ENCODE measurements at regions not wholly inside any gene's neighbourhood (a gene's known extent, or its start where the extent isn't known, plus 50 kb on each side); places are given as distances from the start of the nearest gene placed in this dataset.
A peak's percentile ranks its signal among the peaks of the same experiment; 100 is the strongest.

DNA sequence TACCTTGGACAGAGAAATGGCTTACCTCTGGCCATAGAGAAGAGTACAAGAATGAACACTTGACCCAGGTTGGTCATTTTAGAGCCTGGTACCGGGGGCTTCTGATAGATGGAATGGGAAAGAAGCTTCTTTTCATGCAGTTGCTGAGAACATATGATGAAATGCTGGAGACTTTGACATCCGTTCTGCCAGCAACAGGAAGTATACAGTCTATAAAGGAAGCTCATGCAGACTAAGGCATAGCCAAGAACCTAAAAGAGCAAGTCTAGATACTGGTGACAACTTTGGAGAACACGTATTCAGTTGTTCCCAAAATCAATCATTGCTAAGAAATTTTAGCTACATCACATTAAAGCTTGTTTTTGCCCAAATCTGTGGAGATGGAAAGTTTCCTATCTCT is 894.6 kb downstream of the METTL15 start:
- DNase-seq (ENCODE audit: low read depth): no peak

DNA sequence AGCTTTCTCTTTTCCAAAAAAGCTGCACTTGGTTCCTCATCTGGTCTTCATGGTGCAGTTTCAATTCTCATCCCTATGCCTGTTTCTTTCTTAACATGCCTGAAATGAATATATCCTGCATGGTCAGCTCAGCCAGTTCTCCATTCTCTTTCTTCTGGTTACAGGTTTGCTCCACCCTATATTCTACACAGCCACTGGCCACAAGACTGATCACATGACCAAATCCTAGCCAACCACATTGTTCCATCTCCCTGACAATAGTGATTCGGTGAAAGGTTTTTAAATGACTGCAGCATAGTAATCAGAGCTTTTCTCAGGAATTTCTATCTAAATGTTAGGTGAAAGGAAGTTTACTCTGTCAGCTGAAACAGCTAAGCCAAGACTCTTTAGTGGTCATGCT is 891.4 kb downstream of the METTL15 start:
- DNase-seq (ENCODE audit: low read depth): no peak

DNA sequence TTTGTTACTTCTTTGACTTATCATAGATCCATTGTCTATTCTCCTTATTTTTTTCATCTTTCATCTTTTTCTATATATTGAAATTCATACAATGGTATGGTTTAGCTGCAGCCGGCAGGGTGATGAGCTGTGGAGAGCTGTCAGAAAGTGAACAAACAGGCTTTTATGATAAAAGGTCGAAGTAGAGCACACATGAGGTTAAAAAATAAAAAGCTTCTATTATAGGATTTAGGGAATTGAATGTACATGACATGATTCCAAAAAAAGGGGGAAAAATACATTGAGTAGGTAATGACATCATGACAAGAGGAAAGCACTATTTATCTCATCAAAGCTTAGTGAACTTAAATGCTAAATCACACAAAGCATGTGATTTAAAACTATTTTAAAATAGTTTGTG is 884.8 kb downstream of the METTL15 start:
- DNase-seq (ENCODE audit: low read depth): no peak

DNA sequence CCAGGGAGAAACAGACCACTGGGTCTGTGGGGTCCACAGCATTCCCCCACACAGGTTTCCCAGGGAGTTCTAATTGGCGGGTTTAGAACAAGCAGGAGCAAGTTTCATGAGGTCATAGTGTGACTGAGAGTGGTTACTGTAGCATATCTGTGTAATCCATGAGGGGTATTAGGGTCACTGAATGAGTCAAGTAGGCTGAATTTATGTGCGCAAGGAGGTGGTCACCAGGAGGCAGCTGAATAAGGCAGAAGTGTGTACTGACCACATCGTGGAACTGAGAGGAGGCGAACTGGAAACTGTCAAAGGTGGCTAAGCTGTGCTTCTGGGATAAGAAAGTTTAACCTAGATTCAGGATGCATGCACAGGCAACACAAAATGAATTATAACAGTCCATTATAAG is 876.0 kb downstream of the METTL15 start:
- no peak for DNase-seq (ENCODE audit: low read depth)

DNA sequence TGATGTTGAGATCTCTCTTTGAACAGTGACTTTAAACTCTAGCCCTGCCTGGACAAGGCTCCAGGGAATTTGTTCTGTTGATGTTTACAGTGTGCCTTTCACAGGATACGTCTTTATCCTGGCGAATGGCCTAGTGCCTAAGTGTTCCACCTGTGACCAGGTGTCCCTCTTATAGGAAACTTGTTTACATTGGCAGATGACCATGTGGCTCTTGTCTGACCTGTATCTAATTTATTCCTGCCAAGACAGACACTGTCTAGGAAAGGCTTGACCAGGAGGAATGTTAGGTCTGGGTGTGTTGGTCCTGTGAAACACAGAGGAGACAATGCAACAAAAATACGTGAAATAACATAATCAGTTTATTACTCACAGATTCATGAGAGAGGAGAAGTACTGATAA is 875.6 kb downstream of the METTL15 start:
- no peak for DNase-seq (ENCODE audit: low read depth)

DNA sequence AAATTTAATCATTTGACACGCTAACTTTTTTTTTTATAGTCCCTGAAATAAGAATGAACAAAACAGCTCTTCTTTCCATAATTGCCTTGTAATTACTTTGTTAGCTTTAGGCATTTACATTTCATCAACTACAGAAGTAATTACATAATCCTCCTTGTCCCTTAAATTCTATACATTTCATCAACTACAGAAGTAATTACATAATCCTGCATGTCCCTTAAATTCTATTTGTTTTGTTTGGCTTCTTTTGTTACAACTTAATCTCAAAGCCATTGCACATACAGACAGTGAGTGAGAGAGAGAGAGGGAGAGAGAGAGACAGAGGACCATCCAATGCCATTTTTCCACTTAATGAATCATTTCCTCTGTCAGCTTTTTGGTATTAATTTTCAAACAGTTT is 873.2 kb downstream of the METTL15 start:
- peak; percentile 38 for DNase-seq (ENCODE audit: low read depth)

DNA sequence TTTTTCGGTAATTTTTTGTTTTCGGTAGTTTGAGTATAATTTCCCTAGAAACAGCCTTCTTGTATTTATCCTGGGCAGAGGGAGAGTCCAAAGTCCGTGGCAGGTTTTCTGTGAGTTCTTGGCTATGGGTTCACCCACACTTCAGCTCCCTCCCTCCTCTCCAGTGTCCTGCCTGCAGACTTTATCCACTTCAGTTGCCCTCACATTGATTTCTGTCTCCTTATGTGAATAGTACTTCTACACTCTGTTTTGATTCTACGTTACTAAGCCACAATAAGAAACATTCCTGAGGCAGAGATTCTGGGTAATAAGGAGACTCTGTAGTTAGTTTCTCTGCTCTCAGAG is 868.6 kb downstream of the METTL15 start:
- no peak for DNase-seq (ENCODE audit: low read depth)

DNA sequence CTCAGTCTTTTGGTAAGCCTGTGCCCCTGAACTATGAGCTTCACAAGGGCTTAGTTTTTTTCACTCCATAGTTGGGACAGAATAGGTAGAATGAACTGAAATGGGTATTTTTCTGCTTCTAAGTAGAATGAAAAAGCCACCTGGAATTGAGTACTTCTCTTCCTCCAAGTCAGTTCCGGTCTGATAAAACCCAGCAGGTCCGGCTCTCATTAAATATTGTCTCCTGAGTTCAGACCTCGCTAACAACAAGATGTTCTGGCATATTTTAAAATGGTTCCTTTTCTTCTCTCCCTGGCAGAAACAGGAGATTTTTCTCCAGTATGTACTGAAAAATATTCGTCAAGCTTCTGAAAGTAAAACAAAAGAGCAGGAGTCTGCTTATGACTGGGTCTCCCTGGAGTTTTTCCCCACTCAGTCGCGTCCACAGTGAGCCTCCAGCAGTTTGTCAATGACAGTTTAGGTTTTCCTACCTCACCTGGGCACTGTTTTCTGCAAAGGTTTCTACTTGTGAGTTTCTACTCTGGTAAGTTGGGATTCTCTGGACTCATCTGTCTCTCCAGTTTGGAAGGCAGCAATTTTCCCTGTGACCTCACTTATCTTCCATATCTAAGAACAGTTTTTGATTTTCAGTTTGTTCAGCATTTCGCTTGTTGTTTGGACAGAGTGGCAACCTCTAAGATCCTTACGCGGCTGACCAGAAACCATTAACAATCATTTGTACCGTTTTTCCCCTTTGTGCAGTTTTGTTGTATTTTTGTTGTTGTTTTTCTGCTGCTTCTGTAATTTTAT is 868.0 kb downstream of the METTL15 start:
- no peak for DNase-seq (ENCODE audit: low read depth)

DNA sequence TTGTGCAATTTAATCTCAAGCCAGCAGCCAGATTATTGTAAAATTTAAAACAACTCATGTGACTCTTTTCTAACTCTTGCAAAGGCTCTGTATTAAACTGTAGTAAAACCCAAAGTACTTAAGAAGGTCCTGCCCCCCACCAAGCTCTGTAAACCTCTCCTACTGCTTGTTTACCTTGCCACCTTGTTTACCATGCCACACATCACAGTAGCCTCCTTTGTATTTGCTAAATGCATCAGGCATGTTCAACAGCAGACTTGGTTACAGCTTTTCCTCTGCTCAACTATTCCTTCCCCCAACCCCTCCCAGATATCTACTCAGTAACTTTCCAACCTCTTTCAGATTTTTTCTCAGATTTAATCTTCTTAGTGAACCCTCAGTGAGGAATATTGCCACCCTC is 861.6 kb downstream of the METTL15 start:
- no peak for DNase-seq (ENCODE audit: low read depth)

DNA sequence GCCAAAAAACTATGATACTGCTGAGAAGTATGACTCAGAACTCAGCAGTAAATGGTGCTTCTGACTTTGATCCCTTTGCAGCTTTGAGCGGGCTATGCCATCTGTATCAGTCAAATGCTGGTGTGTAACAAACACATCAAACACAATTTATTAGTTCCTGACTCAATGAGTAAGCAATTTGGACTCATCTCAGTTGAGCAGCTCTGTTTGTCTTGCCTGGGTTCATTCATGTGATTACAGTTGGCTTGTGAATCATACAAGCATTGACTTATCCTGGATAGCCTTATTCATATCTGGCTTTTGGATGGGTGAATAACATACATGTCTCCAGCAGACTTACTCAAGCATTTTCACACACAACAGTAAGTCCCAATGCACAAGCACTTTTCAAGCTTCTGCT is 858.8 kb downstream of the METTL15 start:
- DNase-seq (ENCODE audit: low read depth): peak; percentile 42

DNA sequence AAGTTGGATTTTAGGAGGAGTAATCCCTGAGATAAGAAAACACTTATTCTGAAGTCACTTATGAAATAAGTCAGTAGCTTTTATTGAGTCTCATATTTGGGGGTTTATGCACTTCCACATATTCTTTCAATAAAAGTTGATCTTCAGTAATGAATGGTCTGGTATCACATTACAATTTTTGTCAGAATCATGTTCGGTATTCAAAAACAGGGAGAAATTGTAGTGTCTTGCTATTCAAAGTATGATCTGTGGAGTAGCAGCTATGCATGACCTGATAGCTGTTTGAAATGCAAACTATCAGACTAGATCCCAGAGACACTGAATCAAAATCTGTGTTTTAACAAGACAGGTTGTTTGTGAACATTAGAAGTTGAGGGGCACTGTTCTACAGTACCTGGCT is 857.6 kb downstream of the METTL15 start:
- no peak for DNase-seq (ENCODE audit: low read depth)

DNA sequence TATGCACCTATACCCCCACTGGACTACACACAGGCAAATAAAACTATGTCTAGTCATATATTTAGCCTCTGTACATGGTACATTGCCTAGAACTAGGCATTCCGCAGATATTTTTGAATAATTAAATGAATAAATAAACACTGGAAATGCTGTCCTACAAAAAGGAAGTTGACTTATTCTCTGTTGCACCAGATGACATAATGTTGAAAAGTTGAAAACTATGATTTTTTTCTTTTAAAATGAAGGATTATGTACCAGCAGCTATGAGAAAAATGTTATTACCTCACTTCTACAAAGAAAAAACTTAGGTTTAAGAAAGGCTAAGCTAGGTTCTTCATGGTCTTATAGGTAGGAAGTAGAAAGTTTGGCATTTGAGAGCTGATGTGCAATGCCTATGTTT is 856.6 kb downstream of the METTL15 start:
- DNase-seq (ENCODE audit: low read depth): no peak

DNA sequence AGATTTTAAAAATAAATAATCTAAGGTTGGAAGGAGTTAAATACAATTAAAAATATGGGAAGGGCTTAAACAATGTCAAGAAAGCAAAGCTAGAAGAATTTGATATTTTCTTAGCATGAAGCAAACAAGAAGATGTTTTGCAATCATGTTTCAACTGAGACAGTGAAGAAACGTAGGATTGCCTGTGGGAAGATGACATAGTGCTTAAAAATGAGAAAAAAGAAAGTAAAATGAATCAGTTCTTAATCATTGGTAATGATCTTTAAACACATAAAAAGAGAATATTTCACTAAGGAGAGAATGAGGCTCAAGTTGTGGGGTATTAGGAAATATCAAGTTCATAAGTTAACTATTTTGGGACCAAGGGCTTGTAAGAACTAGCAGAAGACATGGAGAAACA is 855.0 kb downstream of the METTL15 start:
- DNase-seq (ENCODE audit: low read depth): no peak

DNA sequence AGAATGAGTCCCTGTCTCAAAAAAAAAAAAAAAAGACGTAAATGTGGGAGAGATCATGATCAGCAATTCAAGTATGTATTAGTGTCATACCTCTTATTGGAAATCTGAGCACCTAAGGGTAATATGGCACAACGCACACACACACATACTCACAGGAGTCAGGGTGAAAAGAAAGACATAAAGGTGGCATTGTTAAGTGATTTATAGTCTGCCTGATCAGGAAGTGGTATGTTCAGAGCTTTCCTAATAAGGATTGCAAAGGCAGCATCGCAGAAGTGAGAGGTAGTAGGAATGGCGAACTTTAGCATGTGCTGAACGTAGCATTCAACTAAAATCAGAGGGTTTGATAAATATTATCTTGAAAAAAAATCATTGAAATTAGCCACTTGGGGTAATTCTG is 854.3 kb downstream of the METTL15 start:
- peak; percentile 25 for DNase-seq (ENCODE audit: low read depth)

DNA sequence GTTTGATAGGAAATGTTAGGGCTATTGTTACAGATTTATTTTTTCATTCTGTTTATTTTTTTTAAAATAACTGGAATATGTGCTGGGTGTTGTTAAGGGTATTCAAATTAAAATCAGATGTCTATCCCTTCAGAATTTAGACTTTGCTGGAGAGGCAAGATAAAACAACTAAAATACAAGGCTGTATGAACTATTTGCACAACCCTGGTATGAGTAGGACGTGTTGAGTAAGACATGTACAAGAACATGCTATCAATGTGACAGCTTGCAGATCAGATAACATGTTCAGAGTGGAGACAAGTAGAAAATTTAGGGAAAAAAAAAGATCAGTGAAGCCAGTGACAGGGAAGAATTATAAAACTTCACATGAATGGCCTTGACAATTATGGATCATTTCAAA is 853.5 kb downstream of the METTL15 start:
- no peak for DNase-seq (ENCODE audit: low read depth)

DNA sequence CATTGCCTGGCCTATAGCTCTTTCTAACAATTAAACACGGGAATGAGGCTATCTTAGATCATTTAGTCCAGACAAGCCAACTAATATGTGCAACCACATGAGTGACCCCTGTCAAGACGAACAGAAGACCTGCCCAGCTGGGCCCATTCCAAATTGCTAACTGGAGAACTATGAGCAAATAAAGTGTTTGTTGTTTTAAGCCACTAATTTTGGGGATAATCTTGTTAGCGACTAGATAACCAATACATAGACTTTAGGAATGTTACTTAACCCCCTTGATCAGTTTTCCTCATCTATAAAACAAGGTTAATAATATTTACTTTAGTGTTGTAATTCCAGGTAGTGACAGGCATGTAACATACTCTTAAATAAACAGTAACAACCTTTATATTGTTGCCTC is 848.3 kb downstream of the METTL15 start:
- DNase-seq (ENCODE audit: low read depth): no peak

DNA sequence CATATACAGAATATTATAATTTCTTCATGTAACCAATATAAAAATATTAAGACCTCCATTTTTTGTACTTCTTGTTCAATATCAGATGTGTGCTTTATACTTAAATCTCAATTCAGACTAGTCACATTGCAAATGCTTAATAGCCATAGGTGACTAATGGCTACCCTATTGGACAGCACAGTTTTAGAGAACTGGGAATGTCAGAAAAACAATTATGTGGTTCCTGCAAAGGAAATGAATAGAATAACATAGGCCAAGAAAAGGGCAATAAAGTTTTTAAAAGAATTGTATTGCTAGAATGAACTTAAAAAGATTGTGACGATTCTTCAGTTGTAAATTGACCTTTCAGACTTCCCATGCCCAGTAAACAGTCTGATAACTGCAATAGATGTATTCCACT is 843.0 kb downstream of the METTL15 start:
- DNase-seq (ENCODE audit: low read depth): no peak

DNA sequence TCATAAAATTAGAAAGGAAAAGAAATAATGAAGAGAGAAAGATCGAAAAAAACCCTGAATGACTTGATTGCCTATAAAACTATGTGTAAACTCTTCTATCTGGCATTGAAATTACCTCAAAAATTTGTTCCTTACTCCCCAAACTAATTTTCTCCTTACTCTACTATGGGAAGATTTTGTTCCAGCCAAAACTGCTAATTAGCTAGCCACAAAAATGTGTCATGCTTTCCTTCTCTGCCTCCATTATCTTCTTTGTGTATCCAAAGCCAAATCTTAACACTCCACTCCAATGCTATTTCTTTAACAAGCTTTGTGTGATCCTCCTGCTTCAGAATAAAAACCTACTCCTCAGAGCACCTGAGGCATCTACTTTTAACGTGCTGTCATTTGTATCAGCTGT is 831.2 kb downstream of the METTL15 start:
- DNase-seq (ENCODE audit: low read depth): no peak

DNA sequence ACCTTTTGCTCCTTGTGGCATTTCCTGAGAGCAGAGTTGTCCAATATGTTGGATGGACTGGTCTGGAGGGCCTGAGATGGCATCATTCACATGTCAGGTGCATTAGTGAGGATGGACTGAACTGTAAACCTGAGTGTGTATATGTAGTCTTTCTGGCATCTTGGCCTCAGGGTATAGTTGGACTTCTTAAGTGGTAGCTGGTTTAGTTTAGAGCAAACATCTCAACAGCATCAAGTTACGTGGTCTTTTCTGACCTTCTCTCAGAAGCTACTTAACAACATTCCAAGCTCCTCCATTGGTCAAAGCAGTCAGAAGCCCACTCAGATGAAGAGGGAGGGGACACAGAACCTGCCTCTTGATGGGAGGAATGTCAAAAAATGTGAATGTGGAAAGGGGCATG is 829.9 kb downstream of the METTL15 start:
- DNase-seq (ENCODE audit: low read depth): peak; percentile 5

DNA sequence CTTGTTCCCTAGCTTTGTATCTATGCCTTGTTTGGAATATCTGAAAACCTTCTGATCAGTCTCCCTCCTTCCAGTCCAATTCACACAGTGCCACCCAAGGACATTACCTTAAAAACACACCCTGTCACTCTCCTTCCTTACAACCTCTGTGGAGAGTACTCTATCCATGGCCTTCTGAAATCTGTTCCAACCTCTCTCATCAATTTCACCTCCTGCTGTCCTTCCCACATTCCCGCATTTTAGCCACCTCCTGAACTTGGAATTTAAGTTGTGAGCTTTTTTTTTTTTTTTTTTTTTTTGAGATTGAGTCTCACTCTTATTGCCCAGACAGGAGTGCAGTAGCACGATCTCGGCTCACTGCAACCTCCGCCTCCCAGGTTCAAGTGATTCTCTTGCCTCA is 824.8 kb downstream of the METTL15 start:
- no peak for DNase-seq (ENCODE audit: low read depth)

DNA sequence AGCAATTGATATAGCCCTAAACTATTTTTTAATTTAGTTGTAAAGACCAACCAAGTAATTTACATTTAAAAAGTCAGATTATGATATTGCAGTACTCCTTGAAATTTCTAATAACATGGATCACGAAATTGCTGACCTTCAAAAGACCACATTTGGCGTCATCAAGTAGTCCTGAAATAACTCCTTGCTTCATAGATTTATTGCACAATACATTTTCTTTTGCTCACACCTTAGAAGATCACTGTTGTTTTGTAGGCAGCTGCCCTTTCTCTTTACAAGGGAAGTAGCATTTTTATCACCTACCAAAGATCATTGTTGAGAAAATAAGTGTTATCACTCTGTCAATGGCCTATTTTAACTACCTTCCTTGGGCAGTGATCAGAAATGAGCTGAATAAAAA is 815.8 kb downstream of the METTL15 start:
- DNase-seq (ENCODE audit: low read depth): no peak

DNA sequence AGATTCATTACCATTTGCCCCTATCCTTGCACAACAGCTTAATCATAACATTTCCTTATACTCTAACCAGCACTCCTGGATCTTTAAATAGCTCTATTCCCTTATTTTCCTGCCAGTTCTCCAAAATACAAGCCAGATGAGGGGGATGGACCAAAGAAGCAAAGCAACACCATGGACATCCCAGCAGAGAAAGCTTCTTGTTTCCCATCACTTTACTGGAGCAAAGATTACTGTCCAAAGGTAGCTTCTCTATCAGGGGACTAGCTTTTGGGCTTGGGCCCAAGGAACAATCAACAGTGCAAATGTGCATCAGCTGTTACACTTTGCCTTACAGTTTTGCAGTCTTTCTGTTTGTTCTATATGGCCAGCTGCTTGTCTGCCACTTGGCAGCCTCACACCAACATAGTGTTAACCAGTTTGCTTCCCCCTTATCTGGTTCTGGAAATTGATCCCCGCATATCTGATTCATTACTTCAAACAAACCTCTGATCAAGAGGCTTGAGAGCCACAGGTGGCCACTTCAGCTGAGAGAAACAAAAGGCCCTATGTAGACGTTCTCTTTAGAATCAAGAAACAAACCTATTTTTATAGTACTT is 814.3 kb downstream of the METTL15 start:
- no peak for DNase-seq (ENCODE audit: low read depth)

DNA sequence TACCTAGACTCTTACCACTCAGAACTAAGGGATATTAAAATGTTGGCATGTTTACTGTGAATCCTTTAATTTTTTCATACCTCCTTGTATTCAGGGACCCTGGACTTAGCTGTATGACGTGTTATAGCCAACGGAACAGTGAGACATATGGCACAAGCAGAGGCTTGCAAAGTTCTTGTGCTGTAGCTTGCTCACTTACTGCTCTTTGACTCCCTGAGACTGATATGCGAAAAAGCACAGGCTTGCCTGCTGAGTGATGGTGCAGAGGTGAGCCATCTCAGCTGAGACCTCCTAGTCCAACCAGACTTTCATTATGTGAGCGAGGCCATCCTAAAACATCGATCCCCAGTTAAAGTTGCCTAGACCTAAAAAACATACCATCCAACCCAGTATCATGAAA is 811.0 kb downstream of the METTL15 start:
- no peak for DNase-seq (ENCODE audit: low read depth)

DNA sequence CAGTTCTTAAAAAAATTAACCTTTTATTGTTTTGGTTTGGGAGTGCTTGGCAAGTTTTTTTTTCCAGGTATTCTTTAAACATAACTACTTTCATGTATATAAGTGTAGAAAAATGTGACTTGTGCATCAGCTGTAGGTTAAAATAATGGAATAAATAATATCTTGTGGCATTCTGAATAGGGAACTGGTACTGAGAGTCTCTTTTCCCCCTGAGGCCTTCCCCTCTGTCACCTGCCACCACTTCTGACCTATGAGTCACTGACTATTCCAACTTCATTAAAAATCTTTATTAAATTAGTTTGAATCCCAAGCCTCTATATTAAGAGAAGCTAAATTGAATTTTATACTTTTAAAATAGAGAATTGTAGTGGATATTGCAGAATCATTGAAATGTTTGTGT is 805.7 kb downstream of the METTL15 start:
- no peak for DNase-seq (ENCODE audit: low read depth)

Measured in HT1080 (cell line).